GM23338 (cell line): ENCODE measurements at regions not wholly inside any gene's neighbourhood (a gene's known extent, or its start where the extent isn't known, plus 50 kb on each side); places are given as distances from the start of the nearest gene placed in this dataset.

Experiments
- CREB1 ChIP-seq: fragments of 250-450 bp; sonication (Bioruptor Pico); IDR thresholded peaks from 2 replicates; pipeline ENCODE4 v1.5.0; 2020; ENCODE audit warnings: low read depth, mild to moderate bottlenecking, moderate library complexity
- EZH2 ChIP-seq: fragments of 200-600 bp; sonication (generic); IDR thresholded peaks from one replicate; pipeline ENCODE4 v1.8.0; 2017; ENCODE audit warnings: antibody characterized with exemption, mild to moderate bottlenecking, low read depth; ENCODE audit not compliant: unreplicated experiment
- EZH2phosphoT487 ChIP-seq: fragments of 200-600 bp; sonication (generic); IDR thresholded peaks from one replicate; pipeline ENCODE4 v1.8.1; 2018; ENCODE audit warnings: antibody characterized with exemption; ENCODE audit not compliant: unreplicated experiment
- ZNF114 ChIP-seq: fragments of 250-450 bp; sonication (Bioruptor Pico); IDR thresholded peaks from 2 replicates; pipeline ENCODE4 v1.5.0; 2020; ENCODE audit warnings: mild to moderate bottlenecking, moderate library complexity
- TF ChIP-seq, protein P1 (sequence below): fragments of 250-450 bp; sonication (Bioruptor Pico); IDR thresholded peaks from 2 replicates; pipeline ENCODE4 v1.5.0; 2020; ENCODE audit warnings: mild to moderate bottlenecking, moderate library complexity
- TF ChIP-seq, protein P2 (sequence below), 2 experiments: fragments of 200-600 bp in 1 of 2; sonication (generic) in 1 of 2; conservative IDR thresholded peaks; 2 replicates each; pipeline versions ENCODE4 v1.5.1 to v1.6.1; 2016 to 2017; ENCODE audit warnings: antibody characterized with exemption in 2 of 2, low read depth in 2 of 2, mild to moderate bottlenecking in 2 of 2, moderate library complexity in 1 of 2
- TF ChIP-seq, protein P3 (sequence below): IDR thresholded peaks from one replicate; pipeline ENCODE4 v1.6.1; 2018; ENCODE audit warnings: antibody characterized with exemption; ENCODE audit not compliant: unreplicated experiment

DNA sequence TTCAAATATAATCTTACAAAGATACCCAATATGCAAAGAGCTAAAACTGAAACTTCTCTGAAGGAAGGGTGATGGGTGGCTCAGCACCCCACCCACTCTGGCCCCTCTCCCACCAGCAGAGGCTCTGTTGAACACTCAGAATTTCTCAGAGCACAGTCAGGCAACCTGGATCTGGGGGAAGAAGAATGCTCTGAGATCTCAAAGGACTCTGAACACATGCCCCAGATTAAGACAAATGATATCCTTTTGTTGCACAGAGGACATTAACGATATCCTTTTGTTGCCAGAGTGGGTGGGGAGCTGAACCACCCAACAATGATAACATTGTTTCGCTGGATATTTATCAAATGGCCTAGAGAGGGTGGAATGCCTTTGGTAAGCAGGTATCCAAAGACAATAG, 104.8 kb downstream of the LBH start (continued):
- TF ChIP-seq, protein P1, sequence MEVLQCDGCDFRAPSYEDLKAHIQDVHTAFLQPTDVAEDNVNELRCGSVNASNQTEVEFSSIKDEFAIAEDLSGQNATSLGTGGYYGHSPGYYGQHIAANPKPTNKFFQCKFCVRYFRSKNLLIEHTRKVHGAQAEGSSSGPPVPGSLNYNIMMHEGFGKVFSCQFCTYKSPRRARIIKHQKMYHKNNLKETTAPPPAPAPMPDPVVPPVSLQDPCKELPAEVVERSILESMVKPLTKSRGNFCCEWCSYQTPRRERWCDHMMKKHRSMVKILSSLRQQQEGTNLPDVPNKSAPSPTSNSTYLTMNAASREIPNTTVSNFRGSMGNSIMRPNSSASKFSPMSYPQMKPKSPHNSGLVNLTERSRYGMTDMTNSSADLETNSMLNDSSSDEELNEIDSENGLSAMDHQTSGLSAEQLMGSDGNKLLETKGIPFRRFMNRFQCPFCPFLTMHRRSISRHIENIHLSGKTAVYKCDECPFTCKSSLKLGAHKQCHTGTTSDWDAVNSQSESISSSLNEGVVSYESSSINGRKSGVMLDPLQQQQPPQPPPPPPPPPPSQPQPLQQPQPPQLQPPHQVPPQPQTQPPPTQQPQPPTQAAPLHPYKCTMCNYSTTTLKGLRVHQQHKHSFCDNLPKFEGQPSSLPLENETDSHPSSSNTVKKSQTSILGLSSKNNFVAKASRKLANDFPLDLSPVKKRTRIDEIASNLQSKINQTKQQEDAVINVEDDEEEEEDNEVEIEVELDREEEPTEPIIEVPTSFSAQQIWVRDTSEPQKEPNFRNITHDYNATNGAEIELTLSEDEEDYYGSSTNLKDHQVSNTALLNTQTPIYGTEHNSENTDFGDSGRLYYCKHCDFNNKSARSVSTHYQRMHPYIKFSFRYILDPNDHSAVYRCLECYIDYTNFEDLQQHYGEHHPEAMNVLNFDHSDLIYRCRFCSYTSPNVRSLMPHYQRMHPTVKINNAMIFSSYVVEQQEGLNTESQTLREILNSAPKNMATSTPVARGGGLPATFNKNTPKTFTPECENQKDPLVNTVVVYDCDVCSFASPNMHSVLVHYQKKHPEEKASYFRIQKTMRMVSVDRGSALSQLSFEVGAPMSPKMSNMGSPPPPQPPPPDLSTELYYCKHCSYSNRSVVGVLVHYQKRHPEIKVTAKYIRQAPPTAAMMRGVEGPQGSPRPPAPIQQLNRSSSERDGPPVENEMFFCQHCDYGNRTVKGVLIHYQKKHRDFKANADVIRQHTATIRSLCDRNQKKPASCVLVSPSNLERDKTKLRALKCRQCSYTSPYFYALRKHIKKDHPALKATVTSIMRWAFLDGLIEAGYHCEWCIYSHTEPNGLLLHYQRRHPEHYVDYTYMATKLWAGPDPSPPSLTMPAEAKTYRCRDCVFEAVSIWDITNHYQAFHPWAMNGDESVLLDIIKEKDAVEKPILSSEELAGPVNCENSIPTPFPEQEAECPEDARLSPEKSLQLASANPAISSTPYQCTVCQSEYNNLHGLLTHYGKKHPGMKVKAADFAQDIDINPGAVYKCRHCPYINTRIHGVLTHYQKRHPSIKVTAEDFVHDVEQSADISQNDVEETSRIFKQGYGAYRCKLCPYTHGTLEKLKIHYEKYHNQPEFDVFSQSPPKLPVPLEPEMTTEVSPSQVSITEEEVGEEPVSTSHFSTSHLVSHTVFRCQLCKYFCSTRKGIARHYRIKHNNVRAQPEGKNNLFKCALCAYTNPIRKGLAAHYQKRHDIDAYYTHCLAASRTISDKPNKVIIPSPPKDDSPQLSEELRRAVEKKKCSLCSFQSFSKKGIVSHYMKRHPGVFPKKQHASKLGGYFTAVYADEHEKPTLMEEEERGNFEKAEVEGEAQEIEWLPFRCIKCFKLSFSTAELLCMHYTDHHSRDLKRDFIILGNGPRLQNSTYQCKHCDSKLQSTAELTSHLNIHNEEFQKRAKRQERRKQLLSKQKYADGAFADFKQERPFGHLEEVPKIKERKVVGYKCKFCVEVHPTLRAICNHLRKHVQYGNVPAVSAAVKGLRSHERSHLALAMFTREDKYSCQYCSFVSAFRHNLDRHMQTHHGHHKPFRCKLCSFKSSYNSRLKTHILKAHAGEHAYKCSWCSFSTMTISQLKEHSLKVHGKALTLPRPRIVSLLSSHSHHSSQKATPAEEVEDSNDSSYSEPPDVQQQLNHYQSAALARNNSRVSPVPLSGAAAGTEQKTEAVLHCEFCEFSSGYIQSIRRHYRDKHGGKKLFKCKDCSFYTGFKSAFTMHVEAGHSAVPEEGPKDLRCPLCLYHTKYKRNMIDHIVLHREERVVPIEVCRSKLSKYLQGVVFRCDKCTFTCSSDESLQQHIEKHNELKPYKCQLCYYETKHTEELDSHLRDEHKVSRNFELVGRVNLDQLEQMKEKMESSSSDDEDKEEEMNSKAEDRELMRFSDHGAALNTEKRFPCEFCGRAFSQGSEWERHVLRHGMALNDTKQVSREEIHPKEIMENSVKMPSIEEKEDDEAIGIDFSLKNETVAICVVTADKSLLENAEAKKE (CRISPR knock-in tag): no peak
- TF ChIP-seq EZH2phosphoT487 (no peak), EZH2 (no peak), ZNF114 (CRISPR knock-in tag) (no peak), CREB1 (no peak)
- TF ChIP-seq, protein P2, sequence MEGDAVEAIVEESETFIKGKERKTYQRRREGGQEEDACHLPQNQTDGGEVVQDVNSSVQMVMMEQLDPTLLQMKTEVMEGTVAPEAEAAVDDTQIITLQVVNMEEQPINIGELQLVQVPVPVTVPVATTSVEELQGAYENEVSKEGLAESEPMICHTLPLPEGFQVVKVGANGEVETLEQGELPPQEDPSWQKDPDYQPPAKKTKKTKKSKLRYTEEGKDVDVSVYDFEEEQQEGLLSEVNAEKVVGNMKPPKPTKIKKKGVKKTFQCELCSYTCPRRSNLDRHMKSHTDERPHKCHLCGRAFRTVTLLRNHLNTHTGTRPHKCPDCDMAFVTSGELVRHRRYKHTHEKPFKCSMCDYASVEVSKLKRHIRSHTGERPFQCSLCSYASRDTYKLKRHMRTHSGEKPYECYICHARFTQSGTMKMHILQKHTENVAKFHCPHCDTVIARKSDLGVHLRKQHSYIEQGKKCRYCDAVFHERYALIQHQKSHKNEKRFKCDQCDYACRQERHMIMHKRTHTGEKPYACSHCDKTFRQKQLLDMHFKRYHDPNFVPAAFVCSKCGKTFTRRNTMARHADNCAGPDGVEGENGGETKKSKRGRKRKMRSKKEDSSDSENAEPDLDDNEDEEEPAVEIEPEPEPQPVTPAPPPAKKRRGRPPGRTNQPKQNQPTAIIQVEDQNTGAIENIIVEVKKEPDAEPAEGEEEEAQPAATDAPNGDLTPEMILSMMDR (conservative IDR thresholded peaks at IDR 0.05; ENCODE audit: low read depth in 2 of 2): no peak
- TF ChIP-seq, protein P3, sequence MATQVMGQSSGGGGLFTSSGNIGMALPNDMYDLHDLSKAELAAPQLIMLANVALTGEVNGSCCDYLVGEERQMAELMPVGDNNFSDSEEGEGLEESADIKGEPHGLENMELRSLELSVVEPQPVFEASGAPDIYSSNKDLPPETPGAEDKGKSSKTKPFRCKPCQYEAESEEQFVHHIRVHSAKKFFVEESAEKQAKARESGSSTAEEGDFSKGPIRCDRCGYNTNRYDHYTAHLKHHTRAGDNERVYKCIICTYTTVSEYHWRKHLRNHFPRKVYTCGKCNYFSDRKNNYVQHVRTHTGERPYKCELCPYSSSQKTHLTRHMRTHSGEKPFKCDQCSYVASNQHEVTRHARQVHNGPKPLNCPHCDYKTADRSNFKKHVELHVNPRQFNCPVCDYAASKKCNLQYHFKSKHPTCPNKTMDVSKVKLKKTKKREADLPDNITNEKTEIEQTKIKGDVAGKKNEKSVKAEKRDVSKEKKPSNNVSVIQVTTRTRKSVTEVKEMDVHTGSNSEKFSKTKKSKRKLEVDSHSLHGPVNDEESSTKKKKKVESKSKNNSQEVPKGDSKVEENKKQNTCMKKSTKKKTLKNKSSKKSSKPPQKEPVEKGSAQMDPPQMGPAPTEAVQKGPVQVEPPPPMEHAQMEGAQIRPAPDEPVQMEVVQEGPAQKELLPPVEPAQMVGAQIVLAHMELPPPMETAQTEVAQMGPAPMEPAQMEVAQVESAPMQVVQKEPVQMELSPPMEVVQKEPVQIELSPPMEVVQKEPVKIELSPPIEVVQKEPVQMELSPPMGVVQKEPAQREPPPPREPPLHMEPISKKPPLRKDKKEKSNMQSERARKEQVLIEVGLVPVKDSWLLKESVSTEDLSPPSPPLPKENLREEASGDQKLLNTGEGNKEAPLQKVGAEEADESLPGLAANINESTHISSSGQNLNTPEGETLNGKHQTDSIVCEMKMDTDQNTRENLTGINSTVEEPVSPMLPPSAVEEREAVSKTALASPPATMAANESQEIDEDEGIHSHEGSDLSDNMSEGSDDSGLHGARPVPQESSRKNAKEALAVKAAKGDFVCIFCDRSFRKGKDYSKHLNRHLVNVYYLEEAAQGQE: no peak
